Hematopoietic multipotent progenitor cell treated with erythropoietin and hydrocortisone succinate and interleukin-3 and kit ligand, for 15 days (in vitro differentiated cells): ENCODE measurements at regions not wholly inside any gene's neighbourhood (a gene's known extent, or its start where the extent isn't known, plus 50 kb on each side); places are given as distances from the start of the nearest gene placed in this dataset.
"Not testable (repeated sequence)": the region's sequence is repeated elsewhere in the genome, so short reads cannot be mapped to it uniquely, and the experiment has no call there.

Experiments used
- DNase-seq: peaks from one replicate; pipeline ENCODE4 v3.0.0-alpha.2; 2015; ENCODE audit warnings: low spot score

GRCh38 chr4:101670370-101670769, 120.2 kb upstream of the BANK1 start:
- DNase-seq = no peak

GRCh38 chr4:101669832-101670188, 120.7 kb upstream of the BANK1 start:
- DNase-seq = no peak

- DNase-seq = no peak
Observed at GRCh38 chr4:101669138-101669831, 121.2 kb upstream of the BANK1 start.

- no peak for DNase-seq
Observed at GRCh38 chr4:101667348-101667747, 123.2 kb upstream of the BANK1 start.

- no peak for DNase-seq
Observed at GRCh38 chr4:101660607-101661006, 129.9 kb upstream of the BANK1 start.

GRCh38 chr4:101655857-101656256, 134.7 kb upstream of the BANK1 start:
- no peak for DNase-seq

- no peak for DNase-seq
Observed at GRCh38 chr4:101655005-101655404, 135.5 kb upstream of the BANK1 start.

- DNase-seq = no peak
Observed at GRCh38 chr4:101651778-101652177, 138.8 kb upstream of the BANK1 start.

- no peak for DNase-seq
Observed at GRCh38 chr4:101649790-101650515, 140.6 kb upstream of the BANK1 start.

GRCh38 chr4:101647710-101648034, 142.9 kb upstream of the BANK1 start:
- DNase-seq = no peak

- DNase-seq = no peak
Observed at GRCh38 chr4:101644516-101644915, 146.0 kb upstream of the BANK1 start.

GRCh38 chr4:101643186-101643837, 147.2 kb upstream of the BANK1 start:
- no peak for DNase-seq

GRCh38 chr4:101632766-101633165, 157.8 kb upstream of the BANK1 start:
- not testable (repeated sequence) for DNase-seq

- DNase-seq = no peak
Observed at GRCh38 chr4:101630319-101630986, 160.1 kb upstream of the BANK1 start.

- DNase-seq = no peak
Observed at GRCh38 chr4:101621120-101621519, 169.4 kb upstream of the BANK1 start.

GRCh38 chr4:101615652-101616051, 174.9 kb upstream of the BANK1 start:
- no peak for DNase-seq

GRCh38 chr4:101606989-101607388, 183.5 kb upstream of the BANK1 start:
- DNase-seq = not testable (repeated sequence)

GRCh38 chr4:101604976-101605375, 185.6 kb upstream of the BANK1 start:
- DNase-seq = no peak

GRCh38 chr4:101600287-101600686, 190.2 kb upstream of the BANK1 start:
- DNase-seq = no peak

- DNase-seq = no peak
Observed at GRCh38 chr4:101599620-101600019, 190.9 kb upstream of the BANK1 start.

GRCh38 chr4:101596781-101597552, 193.6 kb upstream of the BANK1 start:
- no peak for DNase-seq

GRCh38 chr4:101594588-101594987, 195.9 kb upstream of the BANK1 start:
- DNase-seq = no peak
